Activated naive CD4-positive, alpha-beta T cell treated with anti-CD3 and anti-CD28 coated beads, Interleukin-2, amount 10 ng/mL, durations not matched to agents 7 days and 5 days (primary cell): ENCODE measurements at regions not wholly inside any gene's neighbourhood (a gene's known extent, or its start where the extent isn't known, plus 50 kb on each side); places are given as distances from the start of the nearest gene placed in this dataset.
"Not testable (repeated sequence)": the region's sequence is repeated elsewhere in the genome, so short reads cannot be mapped to it uniquely, and the experiment has no call there.

Experiments
- CTCF ChIA-PET: fragments of 350-600 bp; sonication (Branson Sonifier 250); formaldehyde crosslinking; loops from one replicate; lab custom pipeline; 2021; ENCODE audit warnings: antibody characterized with exemption; lab: Charles Lee
- DNase-seq: peaks from one replicate; pipeline ENCODE4 v3.0.0-alpha.2; 2020
- H3K27ac Mint-ChIP-seq: one replicate; pipeline ENCODE4 v1.8.0; 2021; ENCODE audit warnings: mild to moderate bottlenecking, moderate library complexity, mixed read lengths
- H3K27me3 Mint-ChIP-seq: one replicate; pipeline ENCODE4 v1.8.0; 2021; ENCODE audit warnings: mild to moderate bottlenecking, mixed read lengths
- H3K36me3 Mint-ChIP-seq: one replicate; pipeline ENCODE4 v1.8.0; 2021; ENCODE audit warnings: mixed read lengths
- H3K4me1 Mint-ChIP-seq: one replicate; pipeline ENCODE4 v1.8.0; 2021; ENCODE audit warnings: mixed read lengths
- H3K4me3 Mint-ChIP-seq: one replicate; pipeline ENCODE4 v1.8.0; 2021; ENCODE audit warnings: mild to moderate bottlenecking, moderate library complexity, mixed read lengths
- H3K9me3 Mint-ChIP-seq: one replicate; pipeline ENCODE4 v1.8.0; 2021; ENCODE audit warnings: mixed read lengths

DNA sequence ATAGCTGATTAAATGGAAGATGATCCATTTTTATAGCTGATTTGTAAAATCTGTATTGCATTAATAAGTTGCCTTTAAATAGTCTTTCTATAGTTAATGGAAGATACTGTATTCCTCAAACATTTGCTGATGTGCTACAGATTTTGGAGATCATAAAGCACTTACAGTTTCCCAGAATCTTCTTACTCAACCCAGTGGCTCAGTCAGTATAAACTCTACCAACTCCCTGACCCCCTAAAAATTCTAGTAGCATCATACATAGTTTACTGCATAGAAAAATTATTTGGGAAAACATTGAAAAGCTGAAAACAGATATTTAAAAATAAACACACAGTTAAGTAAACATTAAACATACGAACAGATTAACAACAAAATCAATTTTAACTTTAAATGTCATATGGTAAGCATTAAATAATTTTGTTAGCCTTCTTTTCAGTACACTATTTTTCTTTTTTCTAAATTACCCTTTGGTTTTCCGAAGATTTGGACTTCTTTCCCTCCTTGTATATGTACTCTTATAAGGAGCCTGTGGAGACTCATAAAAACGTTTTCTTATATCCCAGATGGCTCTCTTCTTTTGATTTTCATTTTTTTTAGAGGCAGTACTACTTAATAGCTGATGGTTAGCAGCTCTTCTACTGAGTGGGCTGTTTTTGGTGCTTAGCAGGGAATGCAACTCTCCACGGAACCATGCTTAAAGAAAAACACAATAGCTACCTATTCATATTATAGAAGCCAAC lies 62.7 kb upstream of the BMP5 start:
- H3K4me1 Mint-ChIP-seq: no peaks in the 10 kb centered on the region
- CTCF ChIA-PET: no interaction called here
- H3K36me3 Mint-ChIP-seq: no peaks in the 10 kb centered on the region
- no peak overlapping the region for H3K4me3 Mint-ChIP-seq
- H3K27ac Mint-ChIP-seq: no peak overlapping the region
- no peaks in the 10 kb centered on the region for H3K27me3 Mint-ChIP-seq
- H3K9me3 Mint-ChIP-seq: peaks cover 2% of the 10 kb centered on the region
- no peak for DNase-seq

GRCh38 chr6:55937261-55937947 lies 62.0 kb upstream of the BMP5 start:
- H3K9me3 Mint-ChIP-seq: peaks cover 2% of the 10 kb centered on the region
- DNase-seq: no peak
- CTCF ChIA-PET: no interaction called here
- H3K27me3 Mint-ChIP-seq: no peaks in the 10 kb centered on the region
- H3K4me1 Mint-ChIP-seq: no peaks in the 10 kb centered on the region
- H3K36me3 Mint-ChIP-seq: no peaks in the 10 kb centered on the region
- no peak overlapping the region for H3K27ac Mint-ChIP-seq
- H3K4me3 Mint-ChIP-seq: no peak overlapping the region

- H3K4me3 Mint-ChIP-seq: no peak overlapping the region
- no peaks in the 10 kb centered on the region for H3K36me3 Mint-ChIP-seq
- CTCF ChIA-PET: interaction anchor here (1.1 kb wide), 1 partner anchor 1212 kb away, joined by 3 read pairs; no protein-coding TSS in a partner anchor
Observed at GRCh38 chr6:55931101-55931500, 55.7 kb upstream of the BMP5 start.

GRCh38 chr6:55927713-55928112 lies 52.3 kb upstream of the BMP5 start:
- CTCF ChIA-PET, H3K27me3 Mint-ChIP-seq, H3K27ac Mint-ChIP-seq, H3K36me3 Mint-ChIP-seq, H3K4me1 Mint-ChIP-seq, DNase-seq, H3K4me3 Mint-ChIP-seq, H3K9me3 Mint-ChIP-seq: not testable (repeated sequence)

More at GRCh38 chr6:55931101-55931500, 55.7 kb upstream of the BMP5 start:
- Mint-ChIP-seq H3K9me3 (peaks cover 4% of the 10 kb centered on the region), H3K27ac (no peak overlapping the region), H3K4me1 (no peaks in the 10 kb centered on the region), H3K27me3 (no peaks in the 10 kb centered on the region)
- DNase-seq: no peak

GRCh38 chr6:55925292-55925691 lies 49.9 kb upstream of the BMP5 start:
- Mint-ChIP-seq H3K4me3 (no peak overlapping the region), H3K27ac (no peak overlapping the region), H3K4me1 (no peaks in the 10 kb centered on the region), H3K27me3 (no peaks in the 10 kb centered on the region), H3K9me3 (peaks cover 2% of the 10 kb centered on the region), H3K36me3 (no peaks in the 10 kb centered on the region)
- DNase-seq: no peak
- CTCF ChIA-PET: no interaction called here
